Nephron progenitor cell (in vitro differentiated cells): ENCODE measurements at regions not wholly inside any gene's neighbourhood (a gene's known extent, or its start where the extent isn't known, plus 50 kb on each side); places are given as distances from the start of the nearest gene placed in this dataset.
"Not testable (repeated sequence)": the region's sequence is repeated elsewhere in the genome, so short reads cannot be mapped to it uniquely, and the experiment has no call there.

Source experiments
- DNase-seq: peaks from one replicate; pipeline ENCODE4 v3.0.0; 2021
- H3K27ac Mint-ChIP-seq: 2 replicates; pipeline ENCODE4 v1.8.0; 2021; ENCODE audit warnings: mild to moderate bottlenecking, moderate library complexity, mixed read lengths
- H3K27me3 Mint-ChIP-seq: 2 replicates; pipeline ENCODE4 v1.8.0; 2021; ENCODE audit warnings: mild to moderate bottlenecking, low read depth, mixed read lengths; ENCODE audit not compliant: poor library complexity
- H3K36me3 Mint-ChIP-seq: 2 replicates; pipeline ENCODE4 v1.8.0; 2021; ENCODE audit warnings: low read depth, mixed read lengths
- H3K4me1 Mint-ChIP-seq: 2 replicates; pipeline ENCODE4 v1.8.0; 2021; ENCODE audit warnings: mixed read lengths
- H3K4me3 Mint-ChIP-seq: 2 replicates; pipeline ENCODE4 v1.8.0; 2021; ENCODE audit warnings: mild to moderate bottlenecking, moderate library complexity, mixed read lengths
- H3K9me3 Mint-ChIP-seq: 2 replicates; pipeline ENCODE4 v1.8.0; 2021; ENCODE audit warnings: mild to moderate bottlenecking, moderate library complexity, mixed read lengths
- TF ChIP-seq, protein P1 (sequence below): fragments of 200-600 bp; sonication (generic); IDR thresholded peaks from 2 replicates; pipeline ENCODE4 v1.5.0; 2021; ENCODE audit warnings: antibody characterized with exemption

DNA sequence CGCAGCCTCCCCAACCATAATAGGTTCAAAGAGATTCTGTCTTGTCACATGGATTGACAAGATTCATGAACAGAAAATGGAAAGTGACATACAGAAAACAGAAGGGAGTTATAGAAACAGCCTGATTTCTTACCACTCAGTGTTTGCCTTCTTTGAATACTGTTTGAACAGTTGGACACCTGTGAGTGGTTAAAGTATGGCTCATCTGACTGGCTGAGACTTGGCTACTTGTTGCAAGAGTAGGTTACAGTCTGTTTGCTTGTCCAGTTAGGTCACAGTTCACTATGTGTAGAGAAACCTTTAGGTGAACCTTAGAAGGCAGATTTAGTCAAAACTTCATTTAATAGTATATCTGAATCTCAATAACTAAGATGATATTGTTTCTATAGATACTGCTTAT, 1003.9 kb upstream of the EPHA6 start:
- DNase-seq = no peak
- TF ChIP-seq, protein P1, sequence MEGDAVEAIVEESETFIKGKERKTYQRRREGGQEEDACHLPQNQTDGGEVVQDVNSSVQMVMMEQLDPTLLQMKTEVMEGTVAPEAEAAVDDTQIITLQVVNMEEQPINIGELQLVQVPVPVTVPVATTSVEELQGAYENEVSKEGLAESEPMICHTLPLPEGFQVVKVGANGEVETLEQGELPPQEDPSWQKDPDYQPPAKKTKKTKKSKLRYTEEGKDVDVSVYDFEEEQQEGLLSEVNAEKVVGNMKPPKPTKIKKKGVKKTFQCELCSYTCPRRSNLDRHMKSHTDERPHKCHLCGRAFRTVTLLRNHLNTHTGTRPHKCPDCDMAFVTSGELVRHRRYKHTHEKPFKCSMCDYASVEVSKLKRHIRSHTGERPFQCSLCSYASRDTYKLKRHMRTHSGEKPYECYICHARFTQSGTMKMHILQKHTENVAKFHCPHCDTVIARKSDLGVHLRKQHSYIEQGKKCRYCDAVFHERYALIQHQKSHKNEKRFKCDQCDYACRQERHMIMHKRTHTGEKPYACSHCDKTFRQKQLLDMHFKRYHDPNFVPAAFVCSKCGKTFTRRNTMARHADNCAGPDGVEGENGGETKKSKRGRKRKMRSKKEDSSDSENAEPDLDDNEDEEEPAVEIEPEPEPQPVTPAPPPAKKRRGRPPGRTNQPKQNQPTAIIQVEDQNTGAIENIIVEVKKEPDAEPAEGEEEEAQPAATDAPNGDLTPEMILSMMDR = no peak
- no peaks in the 10 kb centered on the region for H3K36me3 Mint-ChIP-seq
- no peak overlapping the region for H3K27ac Mint-ChIP-seq
- no peaks in the 10 kb centered on the region for H3K27me3 Mint-ChIP-seq
- no peaks in the 10 kb centered on the region for H3K4me1 Mint-ChIP-seq
- H3K9me3 Mint-ChIP-seq = no peaks in the 10 kb centered on the region
- H3K4me3 Mint-ChIP-seq = no peak overlapping the region

DNA sequence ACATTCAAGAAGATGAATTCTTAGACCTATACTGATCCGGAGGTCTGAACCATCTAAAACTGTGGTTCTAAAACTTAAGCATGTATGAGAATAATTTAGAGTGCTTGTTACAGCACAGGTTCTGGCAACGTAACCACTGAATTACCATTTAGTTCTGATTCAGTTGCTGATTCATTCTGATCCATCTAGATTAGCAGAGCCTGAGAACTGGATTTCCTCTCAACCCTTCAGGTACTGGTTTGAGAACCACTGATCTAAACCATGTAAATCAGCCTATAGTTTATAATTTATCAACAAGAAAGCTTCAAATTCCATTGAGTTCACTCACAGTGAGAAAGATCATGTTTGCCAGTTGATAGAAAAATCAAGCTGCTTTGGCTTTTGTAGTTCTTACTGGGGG, 1001.1 kb upstream of the EPHA6 start:
- Mint-ChIP-seq H3K4me1 (no peaks in the 10 kb centered on the region), H3K27me3 (no peaks in the 10 kb centered on the region), H3K4me3 (no peak overlapping the region), H3K9me3 (no peaks in the 10 kb centered on the region), H3K27ac (no peak overlapping the region), H3K36me3 (no peaks in the 10 kb centered on the region)
- TF ChIP-seq, protein P1 = no peak
- no peak for DNase-seq

DNA sequence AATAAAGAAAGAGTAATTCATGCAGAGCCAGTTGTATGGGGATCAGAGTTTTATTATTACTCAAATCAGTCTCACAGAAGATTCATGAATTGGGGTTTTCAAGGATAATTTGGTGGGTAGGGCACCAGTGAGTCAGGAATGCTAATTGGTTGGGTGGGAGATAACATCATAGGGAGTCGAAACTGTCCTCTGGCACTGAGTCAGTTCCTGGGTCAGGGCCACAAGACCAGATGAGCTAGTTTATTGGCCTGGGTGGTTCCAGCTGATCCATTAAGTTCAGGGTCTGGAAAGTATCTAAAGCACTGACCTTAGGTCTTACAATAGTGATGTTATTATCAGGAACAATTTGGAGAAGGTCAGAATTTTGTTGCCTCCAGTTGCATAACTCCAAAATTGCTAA, 998.6 kb upstream of the EPHA6 start:
- DNase-seq = no peak
- Mint-ChIP-seq H3K36me3 (no peaks in the 10 kb centered on the region), H3K4me3 (no peak overlapping the region), H3K4me1 (no peaks in the 10 kb centered on the region), H3K27me3 (peaks cover 2% of the 10 kb centered on the region), H3K9me3 (no peaks in the 10 kb centered on the region), H3K27ac (no peak overlapping the region)
- TF ChIP-seq, protein P1 = no peak

DNA sequence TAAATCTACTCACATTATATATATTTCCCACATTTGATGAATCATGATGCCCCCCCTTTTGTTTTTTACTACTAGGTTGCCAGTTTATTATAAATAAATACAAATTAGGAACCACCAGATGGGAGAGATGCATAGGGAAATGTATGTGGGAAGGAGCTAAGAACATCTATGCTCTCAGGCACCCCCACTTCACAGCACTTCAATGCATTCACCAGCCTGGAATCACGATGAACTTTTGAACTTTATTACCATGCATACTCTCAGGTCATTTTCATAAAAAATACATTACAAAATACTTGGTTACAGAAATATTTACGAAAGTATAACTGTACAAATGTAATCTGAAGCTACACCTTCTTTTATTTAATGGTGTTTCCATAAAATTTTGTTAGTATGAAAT, 988.0 kb upstream of the EPHA6 start:
- Mint-ChIP-seq H3K4me1 (no peaks in the 10 kb centered on the region), H3K27me3 (no peaks in the 10 kb centered on the region), H3K9me3 (no peaks in the 10 kb centered on the region), H3K4me3 (no peak overlapping the region), H3K36me3 (no peaks in the 10 kb centered on the region), H3K27ac (no peak overlapping the region)
- DNase-seq = no peak
- TF ChIP-seq, protein P1 = no peak

DNA sequence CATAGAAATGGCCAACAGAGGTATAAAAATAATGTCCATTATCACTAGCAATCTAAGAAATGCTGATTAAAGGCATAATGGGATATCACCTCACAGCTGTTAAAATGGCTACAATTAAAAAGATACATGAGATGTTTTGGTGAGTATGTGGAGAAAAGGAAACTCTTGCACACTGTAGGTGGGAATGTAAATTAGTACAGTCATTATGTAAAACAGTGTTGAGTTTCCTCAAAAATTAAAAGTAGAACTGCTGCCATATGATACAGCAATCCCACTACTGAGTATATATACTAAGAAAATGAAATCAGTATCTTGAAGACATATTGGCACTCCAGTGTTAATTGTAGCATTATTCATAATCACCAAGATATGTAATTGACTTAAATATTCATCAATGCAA, 982.2 kb upstream of the EPHA6 start:
- no peaks in the 10 kb centered on the region for H3K27me3 Mint-ChIP-seq
- TF ChIP-seq, protein P1 = no peak
- peaks cover 13% of the 10 kb centered on the region for H3K9me3 Mint-ChIP-seq
- no peak overlapping the region for H3K27ac Mint-ChIP-seq
- H3K36me3 Mint-ChIP-seq = no peaks in the 10 kb centered on the region
- DNase-seq = no peak
- H3K4me1 Mint-ChIP-seq = no peaks in the 10 kb centered on the region
- no peak overlapping the region for H3K4me3 Mint-ChIP-seq

DNA sequence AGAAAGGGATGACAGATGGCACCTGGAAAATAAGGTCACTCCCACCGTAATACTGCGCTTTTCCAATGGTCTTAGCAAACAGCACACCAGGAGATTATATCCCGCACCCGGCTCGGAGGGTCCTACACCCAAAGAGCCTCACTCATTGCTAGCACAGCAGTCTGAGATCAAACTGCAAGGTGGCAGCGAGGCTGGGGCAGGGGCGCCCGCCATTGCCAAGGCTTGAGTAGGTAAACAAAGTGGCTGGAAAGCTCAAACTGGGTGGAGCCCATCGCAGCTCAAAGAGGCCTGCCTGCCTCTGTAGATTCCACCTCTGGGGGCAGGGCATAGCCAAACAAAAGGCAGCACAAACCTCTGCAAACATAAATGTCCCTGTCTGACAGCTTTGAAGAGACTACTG, 953.8 kb upstream of the EPHA6 start:
- H3K9me3 Mint-ChIP-seq = peaks cover 36% of the 10 kb centered on the region
- not testable (repeated sequence) for H3K4me3 Mint-ChIP-seq, H3K27me3 Mint-ChIP-seq, H3K36me3 Mint-ChIP-seq, H3K27ac Mint-ChIP-seq, H3K4me1 Mint-ChIP-seq, DNase-seq

DNA sequence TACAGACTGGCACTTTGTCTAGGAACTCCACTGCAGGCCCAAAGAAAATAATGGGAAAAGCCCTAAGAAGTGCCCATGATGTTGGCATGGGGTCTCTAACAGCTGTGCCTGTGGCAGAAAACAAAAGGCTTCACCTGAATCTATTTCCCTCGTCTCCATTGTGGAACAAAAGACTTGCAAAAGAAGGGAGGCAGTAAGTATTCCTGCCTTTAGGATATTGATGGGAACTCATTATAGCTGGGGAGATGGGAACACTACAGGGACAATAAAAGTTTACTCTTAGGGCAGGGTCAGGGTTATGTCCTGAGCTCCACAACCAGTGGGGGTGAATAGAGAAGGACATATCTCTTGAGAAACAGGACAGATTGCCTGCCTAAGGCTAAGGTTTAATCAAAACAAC, 930.6 kb upstream of the EPHA6 start:
- H3K27me3 Mint-ChIP-seq = no peaks in the 10 kb centered on the region
- TF ChIP-seq, protein P1 = no peak
- no peaks in the 10 kb centered on the region for H3K36me3 Mint-ChIP-seq
- no peak for DNase-seq
- H3K4me3 Mint-ChIP-seq = no peak overlapping the region
- H3K27ac Mint-ChIP-seq = no peak overlapping the region
- no peaks in the 10 kb centered on the region for H3K9me3 Mint-ChIP-seq
- H3K4me1 Mint-ChIP-seq = no peaks in the 10 kb centered on the region
